HepG2 (cell line): ENCODE measurements at regions not wholly inside any gene's neighbourhood (a gene's known extent, or its start where the extent isn't known, plus 50 kb on each side); places are given as distances from the start of the nearest gene placed in this dataset.

Experiments used
- ATAC-seq: fragments of 200-7000 bp; cut with Tn5 transposase; 3 replicates; pipeline ENCODE4 v1.9.1; 2020; ENCODE audit warnings: mild to moderate bottlenecking, moderate library complexity
- BruUV-seq: library from RNA; stranded (reverse); fragments of 400-500 nt; replicated peaks from 2 replicates; lab custom pipeline; 2021; lab: Mats Ljungman, UMichigan
- CTCF ChIA-PET: fragments of 300-600 bp; formaldehyde crosslinking; extraction: SDS; loops from one replicate; lab custom pipeline; 2021; ENCODE audit warnings: low total read pairs, inconsistent platforms, low intra/inter-chr PET ratio; lab: Yijun Ruan, JAX
- POLR2A ChIA-PET: fragments of 350-600 bp; sonication (Branson Sonifier 250); formaldehyde crosslinking; loops from one replicate; lab custom pipeline; 2020; ENCODE audit warnings: antibody characterized with exemption, inconsistent platforms; lab: Yijun Ruan, JAX
- DNase-seq: peaks from one replicate; pipeline ENCODE4 v3.0.0-alpha.2; 2015; ENCODE audit warnings: low spot score
- FAIRE-seq: peaks from 3 replicates; lab custom pipeline; 2011; peaks lifted over from hg19 to GRCh38; lab: Jason Lieb, UNC
- H2AFZ ChIP-seq: one replicate; pipeline ENCODE4 v1.6.1; 2011; ENCODE audit warnings: low read length, inconsistent platforms
- H3K27ac ChIP-seq: fragments of 300-600 bp; 3 replicates; pipeline ENCODE4 v1.8.0; 2011; ENCODE audit warnings: mixed run types, mild to moderate bottlenecking, mixed read lengths, low read length, inconsistent platforms; ENCODE audit not compliant: insufficient read depth; ENCODE audit errors: extremely low read length
- H3K27me3 ChIP-seq, 2 experiments: fragments of 200-600 bp in 1 of 2; 2 replicates in 1 of 2; 3 replicates in 1 of 2; pipeline versions ENCODE4 v1.6.0 to v1.8.0; 2011; ENCODE audit warnings: low read length in 2 of 2, mild to moderate bottlenecking in 2 of 2, moderate library complexity in 2 of 2, inconsistent platforms in 1 of 2; ENCODE audit not compliant: insufficient read depth in 2 of 2, control insufficient read depth in 1 of 2
- H3K36me3 ChIP-seq, 2 experiments: fragments of 200-600 bp in 1 of 2; replicated peaks in 1 of 2; 2 replicates in 1 of 2; 3 replicates in 1 of 2; pipeline versions ENCODE4 v1.5.1 to v1.8.0; 2011; ENCODE audit warnings: low read length in 2 of 2, inconsistent platforms in 1 of 2; ENCODE audit not compliant: insufficient read depth in 2 of 2, control insufficient read depth in 1 of 2
- H3K4me1 ChIP-seq: 2 replicates; pipeline ENCODE4 v1.5.1; 2012; ENCODE audit warnings: low read length, inconsistent platforms; ENCODE audit not compliant: insufficient read depth
- H3K4me2 ChIP-seq: 2 replicates; pipeline ENCODE4 v1.6.0; 2011; ENCODE audit warnings: low read depth, low read length, inconsistent platforms
- H3K4me3 ChIP-seq, 3 experiments: fragments of 200-600 bp in 1 of 3; sonication (generic), shearing (Covaris generic) in 1 of 3; replicated peaks in 1 of 3; 2 replicates each; pipeline ENCODE4 v1.5.1; 2011 to 2016; ENCODE audit warnings: low read length in 3 of 3, inconsistent platforms in 2 of 3, low read depth in 2 of 3, mild to moderate bottlenecking in 2 of 3, control low read depth in 1 of 3, mixed read lengths in 1 of 3; ENCODE audit not compliant: insufficient read depth in 1 of 3
- H3K79me2 ChIP-seq: one replicate; pipeline ENCODE4 v1.6.1; 2011; ENCODE audit warnings: low read length, inconsistent platforms; ENCODE audit not compliant: insufficient read depth
- H3K9ac ChIP-seq: 2 replicates; pipeline ENCODE4 v1.6.0; 2011; ENCODE audit warnings: mild to moderate bottlenecking, low read depth, low read length, inconsistent platforms; ENCODE audit not compliant: insufficient read depth
- H3K9me3 ChIP-seq: 2 replicates; pipeline ENCODE4 v1.5.1; 2012; ENCODE audit warnings: mild to moderate bottlenecking, low read length
- H4K20me1 ChIP-seq: 2 replicates; pipeline ENCODE4 v1.6.0; 2011; ENCODE audit warnings: inconsistent platforms, mild to moderate bottlenecking, low read length, moderate library complexity; ENCODE audit not compliant: insufficient read depth
- CCDC6 ChIP-seq: sonication (generic); formaldehyde crosslinking; IDR thresholded peaks from 2 replicates; pipeline ENCODE4 v1.8.1; 2022; ENCODE audit warnings: mild to moderate bottlenecking, missing genetic modification reagents, moderate library complexity
- GATAD2A ChIP-seq: IDR thresholded peaks from 2 replicates; pipeline ENCODE4 v1.6.1; 2016
- GZF1 ChIP-seq: sonication (generic); formaldehyde crosslinking; IDR thresholded peaks from 2 replicates; pipeline ENCODE4 v1.5.1; 2020; ENCODE audit warnings: mild to moderate bottlenecking, missing genetic modification reagents
- HNRNPUL1 ChIP-seq: fragments of 200-400 bp; formaldehyde crosslinking; IDR thresholded peaks from 2 replicates; pipeline ENCODE4 v1.6.1; 2017; ENCODE audit warnings: low read depth, mild to moderate bottlenecking, low read length, moderate library complexity
- NFYC ChIP-seq: IDR thresholded peaks from 2 replicates; pipeline ENCODE4 v1.6.1; 2016; ENCODE audit warnings: missing genetic modification reagents, missing compliant biosample characterization
- PCBP2 ChIP-seq: fragments of 200-400 bp; formaldehyde crosslinking; optimal IDR thresholded peaks from 2 replicates; pipeline ENCODE3; 2018; ENCODE audit warnings: low read length, low read depth; ENCODE audit not compliant: poor library complexity, severe bottlenecking
- SAFB2 ChIP-seq: sonication (generic); formaldehyde crosslinking; IDR thresholded peaks from 2 replicates; pipeline ENCODE4 v1.5.1; 2020; ENCODE audit warnings: missing genetic modification reagents, low read depth, mild to moderate bottlenecking, borderline replicate concordance
- SIX4 ChIP-seq: sonication (generic); formaldehyde crosslinking; IDR thresholded peaks from 2 replicates; pipeline ENCODE4 v1.4.0; 2020; ENCODE audit warnings: missing genetic modification reagents
- STAG1 ChIP-seq: sonication (generic); formaldehyde crosslinking; IDR thresholded peaks from 2 replicates; pipeline ENCODE4 v1.4.0; 2020; ENCODE audit warnings: missing genetic modification reagents
- TERF1 ChIP-seq: sonication (generic); formaldehyde crosslinking; IDR thresholded peaks from 2 replicates; pipeline ENCODE4 v1.8.0; 2022; ENCODE audit warnings: mild to moderate bottlenecking, missing genetic modification reagents, moderate library complexity
- ZBTB40 ChIP-seq, 2 experiments: fragments of 450-650 bp in 1 of 2; sonication (generic) in 1 of 2; formaldehyde crosslinking in 1 of 2; IDR thresholded peaks; 2 replicates each; pipeline versions ENCODE4 v1.6.1 to v1.8.0; 2016 to 2022; ENCODE audit warnings: antibody characterized with exemption in 1 of 2, mild to moderate bottlenecking in 1 of 2, missing genetic modification reagents in 1 of 2
- ZNF414 ChIP-seq: sonication (generic); formaldehyde crosslinking; IDR thresholded peaks from 2 replicates; pipeline ENCODE4 v1.5.0; 2020; ENCODE audit warnings: missing genetic modification reagents
- ZNF678 ChIP-seq: sonication (generic); formaldehyde crosslinking; IDR thresholded peaks from 2 replicates; pipeline ENCODE4 v1.4.0; 2020; ENCODE audit warnings: mild to moderate bottlenecking, missing genetic modification reagents
- ZNF724P ChIP-seq: sonication (generic); formaldehyde crosslinking; IDR thresholded peaks from 2 replicates; pipeline ENCODE4 v1.8.0; 2022; ENCODE audit warnings: missing genetic modification reagents, borderline replicate concordance
- WGBS: methylation state at CpG from one replicate; pipeline ENCODE4 v1.1.6; 2017; ENCODE audit warnings: low lambda C conversion rate; 5-methylcytosine and 5-hydroxymethylcytosine counted together
- in situ Hi-C: cut with HindIII; loops from 2 replicates; pipeline ENCODE4 v1.10.0; 2017; ENCODE audit warnings: low pct_unique_long_range_greater_than_20kb; ENCODE audit not compliant: extremely low pct_ligation_motif_present
- intact Hi-C: fragments of 100-400 bp; cut with micrococcal nuclease; formaldehyde crosslinking; loops from one replicate; pipeline ENCODE4 v1.10.0; 2022; ENCODE audit not compliant: unreplicated experiment

- ChIA-PET POLR2A (no interaction called here), CTCF (no interaction called here)
- no peaks in the 10 kb centered on the region for H3K79me2 ChIP-seq
- H3K4me1 ChIP-seq = no peaks in the 10 kb centered on the region
- H3K36me3 ChIP-seq = no peaks in the 10 kb centered on the region
- no TSS peak for BruUV-seq
- no peak for DNase-seq
- intact Hi-C loops (loop anchor here (5.0 kb wide), 1 partner anchor 1062 kb away; no protein-coding TSS in a partner anchor), in situ Hi-C loops (no loop called here)
- no peak overlapping the region for H3K4me2 ChIP-seq
- H3K9me3 ChIP-seq = no peaks in the 10 kb centered on the region
- no peak overlapping the region for H2AFZ ChIP-seq
- H3K27me3 ChIP-seq = no peaks in the 10 kb centered on the region
- no peak for ATAC-seq
- 1% methylated on average over 3 of the region's 3 CpGs for WGBS
- H3K27ac ChIP-seq = no peak overlapping the region
- no peak for FAIRE-seq
- H4K20me1 ChIP-seq = no peaks in the 10 kb centered on the region
- H3K9ac ChIP-seq = no peak overlapping the region
- H3K4me3 ChIP-seq = no peak overlapping the region
- TF ChIP-seq GATAD2A (CRISPR knock-in tag) = no peak
- no peak for TF ChIP-seq SIX4 (CRISPR knock-in tag)
- TF ChIP-seq SAFB2 (CRISPR knock-in tag) = no peak
- no peak for TF ChIP-seq STAG1 (CRISPR knock-in tag)
- no peak for TF ChIP-seq CCDC6 (CRISPR knock-in tag)
- no peak for TF ChIP-seq ZNF678 (CRISPR knock-in tag)
- no peak for TF ChIP-seq ZBTB40 (IDR thresholded peaks at IDR 0.05)
- no peak for TF ChIP-seq ZBTB40 (CRISPR knock-in tag; IDR thresholded peaks at IDR 0.05)
- TF ChIP-seq NFYC (CRISPR knock-in tag) = no peak
- TF ChIP-seq PCBP2 = no peak
- no peak for TF ChIP-seq ZNF414 (CRISPR knock-in tag)
- no peak for TF ChIP-seq GZF1 (CRISPR knock-in tag)
- no peak for TF ChIP-seq HNRNPUL1
- no peak for TF ChIP-seq TERF1 (CRISPR knock-in tag)
- TF ChIP-seq ZNF724P (CRISPR knock-in tag) = no peak
Observed at GRCh38 chr6:92710048-92710447, 709.3 kb downstream of the EPHA7 start.
